ENCODE measurements at regions not wholly inside any gene's neighbourhood (a gene's known extent, or its start where the extent isn't known, plus 50 kb on each side); places are given as distances from the start of the nearest gene placed in this dataset.
"Not testable (repeated sequence)": the region's sequence is repeated elsewhere in the genome, so short reads cannot be mapped to it uniquely, and the experiment has no call there.

- DNase-seq (ENCODE audit: low read depth, low spot score): no peak
Observed at GRCh38 chr16:6856578-6856977, 476.1 kb upstream of the RBFOX1 start.

- DNase-seq (ENCODE audit: low read depth, low spot score): no peak
Observed at GRCh38 chr16:6853565-6853964, 479.1 kb upstream of the RBFOX1 start.

GRCh38 chr16:6852643-6853225, 479.9 kb upstream of the RBFOX1 start:
- no peak for DNase-seq (ENCODE audit: low read depth, low spot score)

GRCh38 chr16:6846452-6846851, 486.2 kb upstream of the RBFOX1 start:
- no peak for DNase-seq (ENCODE audit: low read depth, low spot score)

- no peak for DNase-seq (ENCODE audit: low read depth, low spot score)
Observed at GRCh38 chr16:6841392-6841791, 491.3 kb upstream of the RBFOX1 start.

- no peak for DNase-seq (ENCODE audit: low read depth, low spot score)
Observed at GRCh38 chr16:6837722-6838121, 494.9 kb upstream of the RBFOX1 start.

- DNase-seq (ENCODE audit: low read depth, low spot score): no peak
Observed at GRCh38 chr16:6836766-6837165, 495.9 kb upstream of the RBFOX1 start.

GRCh38 chr16:6835941-6836340, 496.7 kb upstream of the RBFOX1 start:
- no peak for DNase-seq (ENCODE audit: low read depth, low spot score)

- DNase-seq (ENCODE audit: low read depth, low spot score): no peak
Observed at GRCh38 chr16:6835516-6835915, 497.1 kb upstream of the RBFOX1 start.

- no peak for DNase-seq (ENCODE audit: low read depth, low spot score)
Observed at GRCh38 chr16:6828690-6829089, 504.0 kb upstream of the RBFOX1 start.

GRCh38 chr16:6827931-6828330, 504.7 kb upstream of the RBFOX1 start:
- no peak for DNase-seq (ENCODE audit: low read depth, low spot score)

- no peak for DNase-seq (ENCODE audit: low read depth, low spot score)
Observed at GRCh38 chr16:6827267-6827666, 505.4 kb upstream of the RBFOX1 start.

GRCh38 chr16:6822041-6822440, 510.6 kb upstream of the RBFOX1 start:
- no peak for DNase-seq (ENCODE audit: low read depth, low spot score)

- DNase-seq (ENCODE audit: low read depth, low spot score): no peak
Observed at GRCh38 chr16:6804461-6804860, 528.2 kb upstream of the RBFOX1 start.

GRCh38 chr16:6803176-6803575, 529.5 kb upstream of the RBFOX1 start:
- no peak for DNase-seq (ENCODE audit: low read depth, low spot score)

- no peak for DNase-seq (ENCODE audit: low read depth, low spot score)
Observed at GRCh38 chr16:6797223-6797622, 535.4 kb upstream of the RBFOX1 start.

- DNase-seq (ENCODE audit: low read depth, low spot score): no peak
Observed at GRCh38 chr16:6777624-6778023, 555.0 kb upstream of the RBFOX1 start.

GRCh38 chr16:6775712-6776111, 556.9 kb upstream of the RBFOX1 start:
- DNase-seq (ENCODE audit: low read depth, low spot score): no peak

GRCh38 chr16:6771956-6772355, 560.7 kb upstream of the RBFOX1 start:
- DNase-seq (ENCODE audit: low read depth, low spot score): no peak

- DNase-seq (ENCODE audit: low read depth, low spot score): no peak
Observed at GRCh38 chr16:6753553-6753952, 579.1 kb upstream of the RBFOX1 start.

GRCh38 chr16:6751191-6751590, 581.5 kb upstream of the RBFOX1 start:
- no peak for DNase-seq (ENCODE audit: low read depth, low spot score)

GRCh38 chr16:6749698-6750097, 582.9 kb upstream of the RBFOX1 start:
- DNase-seq (ENCODE audit: low read depth, low spot score): no peak

GRCh38 chr16:6736302-6736701, 596.3 kb upstream of the RBFOX1 start:
- not testable (repeated sequence) for DNase-seq (ENCODE audit: low read depth, low spot score)

GRCh38 chr16:6735631-6736030, 597.0 kb upstream of the RBFOX1 start:
- no peak for DNase-seq (ENCODE audit: low read depth, low spot score)

Measured in activated naive CD8-positive, alpha-beta T cell treated with anti-CD3 and anti-CD28 coated beads, Interleukin-2, amount 50 U/mL, for 16 hours (primary cell).